HG02642 (cell line): ENCODE measurements at regions not wholly inside any gene's neighbourhood (a gene's known extent, or its start where the extent isn't known, plus 50 kb on each side); places are given as distances from the start of the nearest gene placed in this dataset.
"Not testable (repeated sequence)": the region's sequence is repeated elsewhere in the genome, so short reads cannot be mapped to it uniquely, and the experiment has no call there.

Experiments
- ATAC-seq: cut with Tn5 transposase; IDR thresholded peaks from one replicate; pipeline ENCODE4 v1.9.1; 2021; ENCODE audit warnings: mild to moderate bottlenecking; ENCODE audit not compliant: unreplicated experiment, poor library complexity

GRCh38 chr4:29680644-29681043 lies 1039.5 kb upstream of the PCDH7 start:
- ATAC-seq: no peak

- ATAC-seq: no peak
These were observed 1016.1 kb upstream of the PCDH7 start for GRCh38 chr4:29704059-29704458.

GRCh38 chr4:29708473-29708872 lies 1011.7 kb upstream of the PCDH7 start:
- ATAC-seq: no peak

- no peak for ATAC-seq
These were observed 1009.6 kb upstream of the PCDH7 start for GRCh38 chr4:29710519-29710918.

GRCh38 chr4:29711226-29711625 lies 1008.9 kb upstream of the PCDH7 start:
- ATAC-seq: no peak

- ATAC-seq: no peak
These were observed 1002.7 kb upstream of the PCDH7 start for GRCh38 chr4:29717287-29718057.

- no peak for ATAC-seq
These were observed 1002.0 kb upstream of the PCDH7 start for GRCh38 chr4:29718136-29718535.

GRCh38 chr4:29722253-29722652 lies 997.9 kb upstream of the PCDH7 start:
- no peak for ATAC-seq

GRCh38 chr4:29726938-29727337 lies 993.2 kb upstream of the PCDH7 start:
- ATAC-seq: no peak

GRCh38 chr4:29734343-29735213 lies 985.6 kb upstream of the PCDH7 start:
- ATAC-seq: no peak

- ATAC-seq: no peak
These were observed 963.2 kb upstream of the PCDH7 start for GRCh38 chr4:29756966-29757365.

GRCh38 chr4:29762151-29762550 lies 958.0 kb upstream of the PCDH7 start:
- ATAC-seq: no peak

GRCh38 chr4:29770627-29771026 lies 949.5 kb upstream of the PCDH7 start:
- no peak for ATAC-seq

GRCh38 chr4:29788123-29788522 lies 932.0 kb upstream of the PCDH7 start:
- not testable (repeated sequence) for ATAC-seq

GRCh38 chr4:29805245-29805644 lies 914.9 kb upstream of the PCDH7 start:
- no peak for ATAC-seq

GRCh38 chr4:29805916-29806480 lies 914.2 kb upstream of the PCDH7 start:
- ATAC-seq: no peak

- ATAC-seq: no peak
These were observed 902.2 kb upstream of the PCDH7 start for GRCh38 chr4:29817961-29818360.

GRCh38 chr4:29829067-29829466 lies 891.1 kb upstream of the PCDH7 start:
- ATAC-seq: no peak

- ATAC-seq: no peak
These were observed 867.6 kb upstream of the PCDH7 start for GRCh38 chr4:29852537-29852936.

GRCh38 chr4:29853833-29854232 lies 866.3 kb upstream of the PCDH7 start:
- no peak for ATAC-seq

GRCh38 chr4:29861307-29861706 lies 858.9 kb upstream of the PCDH7 start:
- ATAC-seq: no peak
